ENCODE measurements at regions not wholly inside any gene's neighbourhood (a gene's known extent, or its start where the extent isn't known, plus 50 kb on each side); places are given as distances from the start of the nearest gene placed in this dataset.

- TF ChIP-seq CTCF (IDR thresholded peaks at IDR 0.05; ENCODE audit: poor library complexity, severe bottlenecking) (no peak), POLR2AphosphoS5 (IDR thresholded peaks at IDR 0.05) (no peak)
Measured at GRCh38 chr13:111397202-111397880, 76.9 kb downstream of the TEX29 start.
